HG02884 (cell line): ENCODE measurements at regions not wholly inside any gene's neighbourhood (a gene's known extent, or its start where the extent isn't known, plus 50 kb on each side); places are given as distances from the start of the nearest gene placed in this dataset.

Experiments
- ATAC-seq: cut with Tn5 transposase; IDR thresholded peaks from one replicate; pipeline ENCODE4 v1.9.1; 2021; ENCODE audit warnings: mild to moderate bottlenecking, moderate library complexity; ENCODE audit not compliant: unreplicated experiment

DNA sequence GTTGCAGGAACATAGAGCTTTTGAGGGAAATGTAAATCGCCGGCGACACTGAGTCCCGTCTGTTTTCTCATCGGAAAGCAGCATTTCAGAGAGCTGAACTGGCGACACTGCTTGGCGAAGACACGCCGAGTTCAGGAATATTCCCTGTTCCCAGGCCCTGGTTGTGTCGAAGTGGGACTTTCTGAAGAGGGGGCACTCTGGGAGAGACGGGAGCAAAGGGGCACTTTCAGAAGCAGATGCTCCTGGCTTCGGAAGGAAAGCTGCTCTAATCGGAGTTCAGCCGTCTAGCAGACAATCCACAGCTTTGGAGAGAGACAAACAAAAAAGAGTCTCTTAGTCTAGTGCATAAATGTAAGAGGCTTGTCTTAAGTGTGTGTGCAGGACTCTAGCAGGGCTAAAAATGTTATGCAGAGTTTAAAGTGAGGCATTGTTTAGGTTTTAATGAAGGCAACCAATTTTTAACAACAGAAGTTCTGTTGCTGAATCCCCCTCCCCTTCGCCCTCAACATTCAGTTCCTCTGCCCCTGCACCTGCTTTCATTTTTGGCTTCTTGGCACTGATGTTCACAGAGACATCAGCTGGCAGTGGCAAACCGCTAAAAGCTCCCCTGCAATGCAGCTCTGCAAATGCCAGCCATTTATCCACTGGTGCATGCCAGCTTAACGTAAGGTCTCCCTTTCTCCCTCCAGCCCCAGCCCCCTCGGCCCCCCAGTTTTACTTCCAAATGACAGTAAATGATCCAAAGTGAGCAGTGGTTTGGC, 289.5 kb upstream of the MPDZ start:
- ATAC-seq = no peak

DNA sequence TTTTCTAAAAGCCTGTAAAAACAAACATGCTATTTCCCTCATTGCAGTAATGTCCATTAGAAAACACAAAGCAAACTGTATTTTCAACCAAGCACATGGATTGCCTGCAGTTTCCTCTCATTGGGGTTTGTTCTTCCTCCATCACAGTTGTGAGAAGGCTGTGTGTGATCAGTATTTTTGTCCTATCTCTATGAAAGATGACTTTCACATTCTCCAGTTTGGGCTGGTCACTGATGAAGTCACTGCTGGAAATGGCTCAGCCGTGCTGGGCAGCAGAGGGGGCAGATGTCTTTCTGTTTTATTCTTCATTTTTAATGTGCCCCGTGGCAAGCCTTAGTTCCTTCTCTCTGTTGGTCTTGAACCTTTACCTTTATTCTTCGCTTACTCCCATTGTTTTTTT, 288.9 kb upstream of the MPDZ start:
- no peak for ATAC-seq

DNA sequence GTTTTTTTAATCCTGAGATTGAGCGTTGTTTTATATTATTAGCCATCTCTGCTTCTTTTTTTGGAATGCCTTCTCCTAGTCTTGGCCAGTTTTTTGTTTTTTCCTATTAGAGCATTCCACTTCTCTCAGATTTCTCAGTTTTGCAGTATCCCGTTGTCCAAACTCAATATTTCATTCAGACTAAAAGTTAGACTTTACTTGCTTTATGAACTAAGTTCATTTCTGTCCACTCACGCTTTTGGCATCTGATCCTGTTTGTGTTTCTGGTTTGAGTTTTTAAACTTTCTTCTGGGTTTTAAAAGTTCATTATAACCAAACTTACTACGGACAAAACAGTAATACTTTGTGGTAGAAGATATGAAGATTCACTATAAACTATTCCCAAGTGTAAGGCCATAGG, 288.3 kb upstream of the MPDZ start:
- ATAC-seq = no peak

DNA sequence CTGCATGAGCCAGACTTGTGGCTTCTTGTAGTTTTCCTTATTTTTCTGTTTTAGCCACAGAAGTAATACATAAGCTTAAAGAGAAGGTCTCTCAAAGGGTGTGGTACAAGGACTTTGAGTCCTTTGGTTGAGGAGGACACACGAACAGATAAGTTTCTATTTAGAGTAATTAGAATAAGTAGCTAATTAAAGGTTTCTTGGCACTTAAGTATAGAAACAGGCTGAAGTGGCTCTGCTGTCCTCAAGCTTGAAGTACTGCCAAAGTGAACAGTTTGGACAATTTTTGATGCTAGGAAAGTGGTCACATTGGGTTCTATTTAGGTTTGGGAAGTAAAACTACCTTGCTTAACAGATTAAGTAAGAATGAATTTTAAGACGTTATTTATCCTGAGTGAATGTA, 278.3 kb upstream of the MPDZ start:
- ATAC-seq = no peak

DNA sequence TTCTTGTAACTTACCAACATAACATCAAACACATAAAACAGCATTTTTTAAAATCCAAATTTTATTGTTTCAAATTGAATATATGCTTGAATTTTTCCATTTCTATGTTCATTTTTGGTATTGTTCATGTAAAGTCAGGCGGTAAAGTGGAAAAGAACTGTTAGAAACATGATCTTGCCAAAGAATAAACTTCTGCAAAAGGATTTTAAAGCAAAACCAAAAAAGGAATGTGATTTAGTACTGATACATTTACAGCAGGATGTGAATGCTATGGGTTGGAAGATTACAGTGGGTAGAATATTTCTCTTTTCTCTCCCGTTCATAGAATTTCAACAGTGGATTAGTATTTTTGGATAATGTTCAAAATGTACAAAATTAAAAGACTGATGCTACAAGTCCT, 277.2 kb upstream of the MPDZ start:
- ATAC-seq = no peak

DNA sequence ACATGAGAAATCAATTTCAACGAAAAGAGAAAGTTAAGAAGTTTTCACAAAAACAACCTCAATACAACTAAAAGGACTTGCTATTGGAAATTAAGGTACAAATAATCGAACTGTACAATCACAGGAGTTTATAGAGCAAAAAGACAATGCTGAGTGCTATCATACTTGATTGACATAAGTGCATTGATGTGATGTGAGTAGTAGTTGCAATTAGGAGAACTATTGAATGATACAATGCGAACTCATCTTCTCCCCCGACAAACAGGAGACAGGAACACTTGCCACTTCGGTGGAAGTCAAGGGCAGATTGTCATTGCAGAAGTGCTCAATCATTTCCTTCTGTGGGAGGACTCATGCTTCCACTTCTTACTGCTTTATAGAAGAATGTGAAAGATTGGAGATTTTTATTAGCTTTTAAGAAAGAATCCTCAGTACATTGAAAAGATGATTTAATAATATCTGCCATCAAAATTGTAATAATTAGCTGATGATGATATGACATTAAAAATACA, 276.6 kb upstream of the MPDZ start:
- no peak for ATAC-seq

DNA sequence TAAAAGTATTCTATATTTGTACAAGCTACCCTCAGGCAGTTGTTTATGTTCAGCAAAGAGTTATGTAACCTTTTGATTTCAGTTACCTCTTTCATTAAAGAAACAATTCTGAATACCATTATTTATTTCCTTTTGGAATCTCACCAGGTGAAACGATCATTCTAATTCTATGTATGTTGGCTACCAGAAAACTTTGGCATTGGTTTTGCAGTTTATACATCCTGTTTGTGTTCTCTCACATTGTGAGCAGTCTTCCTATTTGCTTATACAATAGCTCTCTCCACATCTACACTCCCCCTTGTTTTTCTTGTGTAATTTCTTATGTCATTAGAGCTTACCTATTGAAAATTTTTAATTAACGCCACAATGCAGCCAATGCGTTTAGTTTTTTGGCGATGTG, 276.0 kb upstream of the MPDZ start:
- no peak for ATAC-seq

DNA sequence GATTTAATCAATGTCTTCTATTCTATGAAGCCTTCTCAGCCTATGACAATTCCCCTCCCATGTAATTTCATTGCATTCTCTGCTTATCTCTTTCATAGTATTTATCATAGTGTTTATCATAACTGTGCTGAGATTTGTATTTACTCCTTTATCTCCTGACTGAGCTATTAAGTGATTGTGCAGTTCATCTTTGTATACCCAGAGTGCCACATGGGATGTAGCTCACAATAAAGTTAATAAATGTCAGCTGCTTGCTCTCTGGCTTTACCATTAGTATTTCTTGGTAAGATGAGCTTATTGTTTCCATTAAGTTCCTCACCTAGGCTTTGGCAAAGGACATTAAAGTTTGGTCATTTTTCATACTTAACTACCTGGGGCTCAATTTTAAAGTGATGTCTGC, 275.1 kb upstream of the MPDZ start:
- no peak for ATAC-seq

DNA sequence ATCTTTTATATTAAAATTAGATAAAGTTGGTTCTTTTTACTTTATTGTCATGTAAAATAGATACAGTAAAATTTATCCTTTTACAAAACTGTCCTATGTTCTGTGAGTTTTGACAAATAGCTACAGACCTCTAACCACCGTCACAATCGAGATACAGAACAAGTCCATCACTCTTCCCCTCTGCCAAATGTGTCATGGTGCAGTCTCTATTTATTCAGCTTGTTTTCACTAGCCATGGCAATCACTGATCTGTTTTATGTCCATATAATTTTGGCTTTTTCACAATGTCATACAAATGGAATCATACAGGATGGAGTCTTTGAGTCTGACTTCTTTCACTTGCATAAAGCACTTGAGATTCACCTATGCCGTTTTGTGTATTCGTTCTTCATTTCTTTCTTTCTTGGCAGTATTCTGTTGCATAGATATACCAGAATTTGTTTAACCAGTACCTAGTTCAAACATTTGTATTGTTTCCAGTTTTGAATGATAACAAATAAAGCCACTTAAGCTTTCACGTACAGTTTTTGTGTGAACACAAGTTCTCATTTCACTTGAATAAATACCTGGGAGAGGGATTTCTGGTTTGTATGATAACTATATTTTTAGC, 273.2 kb upstream of the MPDZ start:
- no peak for ATAC-seq

DNA sequence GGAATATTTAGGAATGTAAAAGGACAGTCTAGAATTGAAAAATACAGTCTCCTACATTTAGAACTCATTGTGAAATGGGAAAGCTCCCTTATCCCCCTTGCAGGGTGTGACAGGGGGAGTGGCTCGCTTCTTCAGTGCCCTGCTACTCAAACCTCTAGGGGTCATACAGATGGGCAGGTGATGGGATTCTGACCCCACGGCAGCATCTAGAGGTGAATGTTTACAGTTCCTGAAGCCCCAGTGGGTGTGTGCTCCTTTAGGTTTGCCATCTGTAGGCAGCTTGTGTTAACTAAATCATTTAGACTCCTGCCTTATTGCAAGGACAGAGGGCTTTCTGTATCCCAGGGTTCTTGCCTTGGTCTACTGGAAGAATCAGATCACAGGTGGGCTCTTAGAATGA, 271.0 kb upstream of the MPDZ start:
- ATAC-seq = no peak

DNA sequence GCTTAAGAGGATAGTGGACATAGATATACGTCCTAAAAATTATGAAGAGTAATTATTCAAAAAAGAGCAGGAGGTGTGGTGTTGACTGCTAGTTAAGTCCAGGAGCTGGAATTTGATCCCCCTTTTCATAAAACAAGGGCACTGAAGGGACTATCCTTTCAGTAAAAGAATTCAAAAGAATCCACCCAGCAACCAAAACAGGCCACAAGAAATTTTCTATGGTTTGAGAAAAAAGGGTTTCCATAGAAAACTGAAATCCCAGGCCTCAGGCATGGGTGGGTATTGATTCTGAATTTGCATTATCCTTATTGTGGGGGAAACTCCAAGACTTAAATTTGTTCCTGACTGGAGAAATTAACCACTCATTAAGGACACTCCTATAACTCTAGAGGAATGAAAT, 269.0 kb upstream of the MPDZ start:
- no peak for ATAC-seq

DNA sequence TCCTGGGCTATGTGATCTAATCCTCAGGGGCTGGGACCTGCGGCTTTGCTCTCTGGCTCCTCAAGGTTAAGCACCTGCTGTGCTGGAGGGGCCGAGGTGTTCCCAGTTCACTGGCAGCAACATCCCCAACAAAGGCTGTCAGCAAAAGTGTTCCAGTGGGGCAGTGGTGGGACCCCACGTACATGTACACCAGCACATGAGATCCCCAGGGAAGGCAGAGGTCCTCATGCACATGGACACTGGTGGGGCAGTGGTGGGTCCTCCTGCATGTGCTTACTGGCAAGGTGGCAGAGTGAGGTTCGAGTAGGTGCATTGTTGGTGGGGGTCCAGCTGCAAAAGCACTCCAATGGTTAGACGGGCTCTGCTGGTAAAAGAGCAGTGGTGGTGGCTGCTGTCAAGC, 255.6 kb upstream of the MPDZ start:
- no peak for ATAC-seq

DNA sequence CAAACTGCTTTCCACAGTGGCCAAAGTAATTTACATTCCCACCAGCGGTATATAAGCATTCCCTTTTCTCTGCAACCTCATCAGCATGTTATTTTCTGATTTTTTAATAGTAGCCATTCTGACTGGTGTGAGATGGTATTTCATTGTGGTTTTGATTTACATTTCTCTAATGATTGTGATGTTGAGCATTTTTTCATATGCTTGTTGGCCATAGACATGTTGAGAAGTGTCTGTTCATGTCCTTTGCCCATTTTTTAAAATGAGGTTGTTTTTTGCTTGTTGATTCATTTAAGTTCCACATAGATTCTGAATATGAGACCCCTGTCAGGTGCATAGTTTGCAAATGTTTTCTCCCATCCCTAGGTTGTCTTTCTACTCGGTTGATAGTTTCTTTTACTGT, 254.5 kb upstream of the MPDZ start:
- ATAC-seq = no peak

DNA sequence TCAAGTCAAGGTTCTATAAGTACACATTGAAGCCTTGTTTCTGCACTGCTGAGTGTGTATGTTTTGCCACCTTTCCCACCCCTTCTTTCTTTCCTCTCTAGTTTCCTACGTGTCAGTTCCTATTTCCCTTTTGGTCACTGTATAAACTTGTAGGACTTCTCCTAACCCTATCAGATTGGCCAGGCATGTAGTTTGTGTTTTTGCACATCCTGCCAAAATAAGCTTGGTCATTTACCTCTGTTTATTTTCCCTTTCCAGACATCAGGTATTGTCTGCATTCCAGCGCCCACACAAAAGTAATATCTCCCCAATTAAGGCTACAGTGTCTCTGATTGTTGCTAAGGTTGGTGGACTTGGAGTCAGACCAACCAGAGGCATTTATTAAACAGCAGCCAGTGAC, 252.9 kb upstream of the MPDZ start:
- no peak for ATAC-seq

DNA sequence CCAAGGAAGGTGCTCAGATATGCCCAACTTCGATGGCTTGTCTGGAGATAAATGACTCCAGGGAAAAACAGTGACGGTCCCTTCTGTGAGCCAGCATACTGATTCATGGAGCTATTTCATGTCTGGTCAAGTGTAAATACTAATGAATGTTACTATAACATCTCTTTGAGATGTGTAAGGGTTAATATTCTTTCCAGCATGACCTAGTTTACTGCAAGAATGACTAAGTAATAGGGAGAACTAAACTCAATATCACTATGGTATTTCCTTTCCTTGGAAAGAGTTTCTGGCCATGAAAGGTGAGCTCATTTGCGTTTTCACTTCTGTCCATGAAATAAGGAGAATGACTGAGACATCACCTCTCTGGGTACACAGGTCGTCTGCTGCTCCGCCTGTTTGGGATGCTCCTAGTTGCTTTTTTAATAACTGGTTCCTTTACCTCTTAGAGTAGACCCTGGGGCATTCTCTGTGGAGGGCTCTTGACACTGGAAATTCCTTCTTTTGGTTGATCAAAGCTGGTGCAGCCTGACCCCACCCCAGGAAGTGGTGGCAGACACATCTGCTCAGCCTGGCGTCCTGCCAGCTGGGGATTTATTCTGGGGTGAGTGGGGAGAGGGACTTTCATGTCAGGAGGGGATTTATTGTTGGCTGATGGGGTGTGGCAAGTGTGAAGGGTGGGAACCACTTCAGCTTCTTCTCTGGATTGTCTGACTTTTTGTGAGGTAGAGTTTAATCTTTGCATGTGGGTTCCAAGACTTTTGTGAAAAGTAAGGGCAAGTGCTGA, 250.0 kb upstream of the MPDZ start:
- no peak for ATAC-seq

DNA sequence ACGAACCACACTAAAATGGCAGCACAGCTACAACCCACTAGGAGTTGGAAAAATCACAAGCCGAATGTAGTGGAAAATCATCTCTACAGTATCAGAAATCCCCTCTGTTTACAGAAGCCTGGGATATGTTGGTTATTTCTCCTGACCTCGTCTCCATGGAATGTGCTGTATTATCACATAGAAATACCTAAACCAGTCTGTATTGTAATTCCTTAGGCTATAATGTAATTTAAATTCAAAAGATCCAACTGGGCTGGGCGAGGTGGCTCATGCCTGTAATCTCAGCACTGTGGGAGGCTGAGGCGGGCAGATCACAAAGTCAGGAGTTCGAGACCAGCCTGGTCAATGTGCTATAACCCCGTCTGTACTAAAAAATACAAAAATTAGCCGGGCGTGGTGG, 244.8 kb upstream of the MPDZ start:
- ATAC-seq = no peak

DNA sequence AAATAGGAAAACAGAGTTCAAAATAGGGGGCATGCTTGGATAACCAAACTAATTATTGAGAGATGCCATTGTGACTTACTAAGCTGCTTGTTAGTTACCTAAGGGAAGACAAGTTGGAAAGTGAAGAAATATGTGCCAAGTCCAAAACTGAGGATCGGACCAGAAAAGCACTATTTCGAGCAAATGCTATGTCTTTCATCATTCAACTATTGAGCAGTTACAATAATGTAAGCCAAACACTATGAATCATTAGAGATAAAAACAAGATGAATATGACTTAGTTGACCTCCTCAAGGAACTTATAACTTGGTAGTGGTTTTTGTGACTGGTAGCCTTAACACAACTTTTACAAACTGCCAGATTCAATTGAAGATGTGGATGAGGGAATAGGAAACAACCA, 240.6 kb upstream of the MPDZ start:
- ATAC-seq = no peak

DNA sequence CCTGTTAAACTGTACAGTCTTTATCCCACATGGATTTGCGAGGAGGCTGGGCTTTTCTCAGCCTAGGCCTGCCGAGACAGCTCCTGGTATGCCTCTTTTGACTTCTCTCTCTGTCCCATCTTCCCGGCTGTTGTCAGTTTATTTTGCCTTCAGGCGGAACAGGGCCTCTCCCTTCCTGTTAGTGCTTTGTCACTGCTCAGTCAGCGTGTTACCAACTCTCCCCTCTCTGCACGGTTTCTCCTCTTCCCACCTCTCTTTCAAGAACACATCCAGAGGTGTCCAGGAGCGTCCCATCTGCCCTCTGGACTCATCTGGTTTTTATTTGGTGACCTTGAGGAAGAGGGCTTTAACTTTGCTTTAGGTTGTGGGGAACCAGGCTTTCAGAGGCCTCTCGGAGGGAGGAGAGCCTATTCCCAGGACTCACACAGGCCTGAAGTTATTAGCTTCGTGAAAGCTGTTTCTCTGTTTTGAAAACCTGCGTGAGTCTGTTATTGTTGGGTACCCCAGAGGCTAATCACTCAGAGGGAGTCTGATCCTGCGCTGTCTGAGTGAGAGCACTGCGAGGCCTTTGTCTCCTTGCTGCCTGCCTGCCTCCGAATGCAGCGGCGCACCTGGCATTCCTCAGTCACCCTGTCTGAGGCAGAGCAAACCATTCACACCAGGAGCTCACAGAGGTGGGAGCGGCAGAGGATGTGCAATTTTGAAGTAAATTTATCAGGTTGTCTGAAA, 234.4 kb upstream of the MPDZ start:
- ATAC-seq = no peak

DNA sequence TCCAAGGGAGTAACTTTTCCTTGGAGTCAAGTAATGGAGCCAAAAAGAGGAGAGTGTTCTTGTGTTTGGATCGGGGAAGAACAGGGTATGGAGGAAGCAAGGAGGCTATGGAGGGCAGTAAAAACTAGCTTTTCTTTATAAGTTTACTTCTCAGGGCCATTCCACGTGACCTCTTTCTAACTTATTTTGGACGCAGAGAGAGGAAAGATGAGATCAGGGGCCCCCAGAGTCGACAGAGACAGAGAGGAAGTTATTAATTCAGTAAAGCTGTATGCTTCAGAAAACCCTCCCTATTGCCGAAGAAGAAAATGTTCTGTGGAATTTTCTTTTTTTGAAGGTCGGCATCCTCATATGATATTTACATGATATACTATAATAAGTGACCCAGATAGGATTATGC, 233.8 kb upstream of the MPDZ start:
- ATAC-seq = no peak

DNA sequence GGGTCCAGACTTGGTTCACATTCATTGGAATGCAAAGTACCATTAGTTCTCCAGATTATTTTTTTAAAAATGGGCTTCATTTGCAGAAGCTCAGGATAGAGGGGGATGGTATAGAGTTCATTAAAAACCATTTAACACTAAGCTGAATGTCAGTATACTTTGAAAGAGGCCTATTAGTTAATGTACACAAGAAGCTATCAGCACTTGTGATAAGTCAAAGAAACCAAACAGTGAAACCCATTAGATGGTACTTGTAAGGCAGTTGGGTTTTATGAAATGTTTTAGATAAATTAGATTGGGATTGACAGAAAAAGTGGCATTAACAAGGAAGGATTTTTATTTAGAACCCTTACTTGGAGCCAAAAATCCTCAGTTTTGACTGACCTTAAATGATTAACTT, 229.2 kb upstream of the MPDZ start:
- no peak for ATAC-seq

DNA sequence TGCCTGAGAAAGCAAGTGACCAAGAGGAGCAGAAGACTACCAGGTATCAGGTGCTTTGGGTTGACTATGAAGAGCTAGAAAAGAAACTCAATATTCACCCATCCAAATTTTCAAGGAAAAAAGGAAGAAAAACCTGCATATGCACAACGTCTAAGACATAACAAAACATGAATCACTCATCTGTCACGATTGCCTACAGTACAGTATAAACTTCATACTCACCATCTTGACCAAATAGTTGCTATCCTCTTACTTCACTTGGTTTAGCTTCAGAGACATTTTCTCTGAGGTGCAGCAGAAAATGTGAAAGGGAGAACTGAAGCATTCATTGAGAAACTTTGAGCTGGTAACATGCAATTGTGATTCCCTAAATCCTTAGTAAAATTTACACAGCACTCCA, 228.6 kb upstream of the MPDZ start:
- ATAC-seq = no peak
